SK-N-SH (cell line): ENCODE measurements at regions not wholly inside any gene's neighbourhood (a gene's known extent, or its start where the extent isn't known, plus 50 kb on each side); places are given as distances from the start of the nearest gene placed in this dataset.

ENCODE experiments used
- CTCF ChIA-PET: fragments of 300-600, 350-600 bp; formaldehyde crosslinking; extraction: SDS; loops from one replicate; lab custom pipeline; 2021; lab: Yijun Ruan, JAX
- POLR2A ChIA-PET: fragments of 350-600 bp; sonication (Branson Sonifier 250); formaldehyde crosslinking; extraction: SDS; loops from one replicate; lab custom pipeline; 2020; ENCODE audit warnings: antibody characterized with exemption, inconsistent platforms; lab: Yijun Ruan, JAX
- DNase-seq: peaks from one replicate; pipeline ENCODE4 v3.0.0; 2012
- H2AFZ ChIP-seq: fragments of 200-600 bp; sonication (generic); 2 replicates; pipeline ENCODE4 v1.8.1; 2016; ENCODE audit warnings: antibody characterized with exemption, mild to moderate bottlenecking, low read depth
- H3F3A ChIP-seq: fragments of 200-600 bp; sonication (generic); replicated peaks from 2 replicates; pipeline ENCODE3; 2016; ENCODE audit warnings: antibody characterized with exemption, mild to moderate bottlenecking; ENCODE audit not compliant: insufficient read depth
- H3K27ac ChIP-seq, 2 experiments: fragments of 200-500 bp in 1 of 2; fragments of 200-600 bp in 1 of 2; sonication (Bioruptor generic) in 1 of 2; sonication (generic), shearing (Covaris generic) in 1 of 2; 2 replicates each; pipeline versions ENCODE4 v1.5.1 to v1.6.1; 2014 to 2016; ENCODE audit warnings: low read depth in 2 of 2, inconsistent platforms in 1 of 2, low read length in 1 of 2, mild to moderate bottlenecking in 1 of 2, mixed read lengths in 1 of 2
- H3K27me3 ChIP-seq: fragments of 200-600 bp; sonication (generic), shearing (Covaris generic); 2 replicates; pipeline ENCODE4 v1.6.1; 2016; ENCODE audit warnings: mixed run types; ENCODE audit not compliant: insufficient read depth
- H3K36me3 ChIP-seq, 2 experiments: fragments of 200-500 bp in 1 of 2; fragments of 200-600 bp in 1 of 2; sonication (Bioruptor generic) in 1 of 2; sonication (generic) in 1 of 2; replicated peaks in 1 of 2; 2 replicates each; pipeline versions ENCODE3 to v1.5.1; 2014 to 2016; ENCODE audit warnings: low read length in 1 of 2, mild to moderate bottlenecking in 1 of 2; ENCODE audit not compliant: insufficient read depth in 2 of 2, control insufficient read depth in 1 of 2
- H3K4me1 ChIP-seq, 2 experiments: fragments of 200-500 bp in 1 of 2; fragments of 200-600 bp in 1 of 2; sonication (Bioruptor generic) in 1 of 2; sonication (generic), shearing (Covaris generic) in 1 of 2; 2 replicates each; pipeline versions ENCODE4 v1.5.1 to v1.6.1; 2014 to 2016; ENCODE audit warnings: low read depth in 1 of 2, low read length in 1 of 2, mixed run types in 1 of 2; ENCODE audit not compliant: insufficient read depth in 2 of 2, control insufficient read depth in 1 of 2
- H3K4me2 ChIP-seq: fragments of 200-600 bp; sonication (generic), shearing (Covaris generic); 2 replicates; pipeline ENCODE4 v1.6.1; 2017; ENCODE audit warnings: mixed run types
- H3K4me3 ChIP-seq, 2 experiments: fragments of 200-500 bp in 1 of 2; fragments of 200-600 bp in 1 of 2; sonication (Bioruptor generic) in 1 of 2; sonication (generic), shearing (Covaris generic) in 1 of 2; 2 replicates each; pipeline versions ENCODE4 v1.5.1 to v1.8.1; 2014 to 2016; ENCODE audit warnings: low read depth in 2 of 2, inconsistent platforms in 1 of 2, low read length in 1 of 2, mild to moderate bottlenecking in 1 of 2, mixed read lengths in 1 of 2, moderate library complexity in 1 of 2
- H3K79me2 ChIP-seq: fragments of 200-600 bp; sonication (generic); 2 replicates; pipeline ENCODE4 v1.8.1; 2017; ENCODE audit warnings: mild to moderate bottlenecking; ENCODE audit not compliant: insufficient read depth
- H3K9ac ChIP-seq: fragments of 200-600 bp; sonication (generic); 2 replicates; pipeline ENCODE4 v1.6.1; 2017; ENCODE audit warnings: mixed run types
- H3K9me2 ChIP-seq: fragments of 200-600 bp; sonication (generic); 2 replicates; pipeline ENCODE4 v1.6.1; 2017; ENCODE audit warnings: mixed run types
- H3K9me3 ChIP-seq: fragments of 200-600 bp; sonication (generic); 2 replicates; pipeline ENCODE4 v1.6.1; 2017; ENCODE audit warnings: mixed run types, mild to moderate bottlenecking, moderate library complexity
- H4K20me1 ChIP-seq: fragments of 200-600 bp; sonication (generic); 2 replicates; pipeline ENCODE4 v1.6.1; 2017; ENCODE audit warnings: mild to moderate bottlenecking, mixed run types; ENCODE audit not compliant: insufficient read depth
- ELF1 ChIP-seq: IDR thresholded peaks from 2 replicates; pipeline ENCODE4 v1.4.0; 2012
- EP300 ChIP-seq, 2 experiments: IDR thresholded peaks; 2 replicates each; pipeline versions ENCODE4 v1.4.0 to v1.6.1; 2012; ENCODE audit warnings: borderline replicate concordance in 1 of 2, low read depth in 1 of 2, low read length in 1 of 2
- FOSL2 ChIP-seq: IDR thresholded peaks from 2 replicates; pipeline ENCODE4 v1.4.0; 2012; ENCODE audit warnings: low read depth, mild to moderate bottlenecking, moderate library complexity, borderline replicate concordance
- GABPA ChIP-seq: IDR thresholded peaks from 2 replicates; pipeline ENCODE4 v1.4.0; 2012; ENCODE audit warnings: low read depth, mild to moderate bottlenecking
- GATA2 ChIP-seq: sonication (generic); formaldehyde crosslinking; IDR thresholded peaks from 2 replicates; pipeline ENCODE4 v1.5.0; 2020; ENCODE audit warnings: mild to moderate bottlenecking, missing genetic modification reagents
- JUND ChIP-seq: IDR thresholded peaks from 2 replicates; pipeline ENCODE4 v1.4.0; 2012
- MXI1 ChIP-seq: IDR thresholded peaks from 2 replicates; pipeline ENCODE4 v1.6.1; 2012; ENCODE audit warnings: mild to moderate bottlenecking, low read depth, low read length, improper control_type of control experiment
- POLR2AphosphoS5 ChIP-seq: IDR thresholded peaks from 2 replicates; pipeline ENCODE4 v1.6.1; 2012; ENCODE audit warnings: low read depth, low read length
- SIN3A ChIP-seq: IDR thresholded peaks from 2 replicates; pipeline ENCODE4 v1.6.1; 2012; ENCODE audit warnings: low read depth, mild to moderate bottlenecking, low read length, moderate library complexity, borderline replicate concordance
- SMC3 ChIP-seq: IDR thresholded peaks from 2 replicates; pipeline ENCODE4 v1.6.1; 2012; ENCODE audit warnings: low read depth, low read length, improper control_type of control experiment
- TCF12 ChIP-seq: IDR thresholded peaks from 2 replicates; pipeline ENCODE4 v1.4.0; 2012
- YY1 ChIP-seq: IDR thresholded peaks from 2 replicates; pipeline ENCODE4 v1.4.0; 2012; ENCODE audit warnings: low read depth, mild to moderate bottlenecking
- WGBS: methylation state at CpG from one replicate; pipeline ENCODE4 v1.1.6; 2017; ENCODE audit warnings: low lambda C conversion rate; 5-methylcytosine and 5-hydroxymethylcytosine counted together
- TF ChIP-seq, protein P1 (sequence below): IDR thresholded peaks from 2 replicates; pipeline ENCODE4 v1.4.0; 2012; ENCODE audit warnings: low read depth, borderline replicate concordance
- TF ChIP-seq, protein P2 (sequence below): IDR thresholded peaks from 2 replicates; pipeline ENCODE4 v1.4.0; 2012; ENCODE audit warnings: low read depth, borderline replicate concordance

DNA sequence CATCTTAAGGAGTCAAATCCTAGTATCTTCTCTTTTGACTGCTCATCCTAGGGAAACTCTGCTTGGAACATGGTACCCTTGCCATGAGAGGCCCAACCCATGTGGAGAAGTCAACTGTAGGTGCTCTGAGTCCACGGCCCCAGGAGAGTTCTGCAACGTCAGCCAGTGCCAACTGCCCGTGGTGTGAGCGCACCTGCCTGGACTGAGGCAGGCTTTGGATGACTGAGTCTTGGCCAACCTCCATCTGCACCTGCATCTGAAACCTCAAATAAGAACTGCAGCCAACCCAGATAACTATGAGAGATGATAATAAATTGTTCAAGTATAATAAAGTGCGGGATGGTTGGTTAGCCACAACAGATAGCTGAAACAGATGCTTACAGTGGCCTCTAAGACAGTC is 772.0 kb downstream of the TRIML1 start:
- Histone ChIP-seq H3K4me2 (no peak overlapping the region), H2AFZ (no peak overlapping the region), H4K20me1 (no peaks in the 10 kb centered on the region), H3K27me3 (no peaks in the 10 kb centered on the region; the same call in 1 of the 2 replicates), H3K36me3 (no peaks in the 10 kb centered on the region), H3F3A (no peaks in the 10 kb centered on the region), H3K9ac (no peak overlapping the region), H3K9me2 (no peaks in the 10 kb centered on the region), H3K4me1 (no peaks in the 10 kb centered on the region), H3K9me3 (no peaks in the 10 kb centered on the region), H3K79me2 (no peaks in the 10 kb centered on the region), H3K4me3 (no peak overlapping the region), H3K27ac (no peak overlapping the region)
- ChIA-PET CTCF (no interaction called here), POLR2A (no interaction called here)
- 25% methylated on average over 2 of the region's 5 CpGs for WGBS
- TF ChIP-seq, protein P1, sequence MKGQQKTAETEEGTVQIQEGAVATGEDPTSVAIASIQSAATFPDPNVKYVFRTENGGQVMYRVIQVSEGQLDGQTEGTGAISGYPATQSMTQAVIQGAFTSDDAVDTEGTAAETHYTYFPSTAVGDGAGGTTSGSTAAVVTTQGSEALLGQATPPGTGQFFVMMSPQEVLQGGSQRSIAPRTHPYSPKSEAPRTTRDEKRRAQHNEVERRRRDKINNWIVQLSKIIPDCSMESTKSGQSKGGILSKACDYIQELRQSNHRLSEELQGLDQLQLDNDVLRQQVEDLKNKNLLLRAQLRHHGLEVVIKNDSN, result no peak
- TF ChIP-seq ELF1, result no peak
- no peak for TF ChIP-seq POLR2AphosphoS5
- TF ChIP-seq YY1, result no peak
- no peak for TF ChIP-seq SMC3
- TF ChIP-seq TCF12, result no peak
- TF ChIP-seq MXI1, result no peak
- TF ChIP-seq GATA2 (CRISPR knock-in tag), result no peak
- TF ChIP-seq GABPA, result no peak
- DNase-seq, result no peak

DNA sequence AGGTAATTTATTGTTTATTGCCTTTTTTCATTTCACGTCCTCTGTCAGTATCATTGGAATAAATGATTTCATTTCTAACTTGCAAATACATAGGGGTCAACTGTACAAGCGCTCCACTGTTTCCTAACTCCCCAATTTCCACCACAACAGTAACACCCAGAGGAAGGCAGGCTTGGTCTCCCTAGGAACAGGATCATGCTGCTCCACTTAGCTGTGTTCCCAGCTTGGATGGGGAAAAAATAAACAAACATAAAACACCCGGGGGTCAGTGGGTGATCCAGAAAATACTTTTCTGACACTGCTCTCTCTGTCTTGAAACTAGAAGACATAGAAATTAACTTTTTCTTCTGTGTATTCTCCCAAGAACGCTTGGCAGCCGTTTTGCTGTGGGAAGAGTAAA is 772.5 kb downstream of the TRIML1 start:
- Histone ChIP-seq H3K27me3 (no peaks in the 10 kb centered on the region; the same call in 1 of the 2 replicates), H3K27ac (no peak overlapping the region), H2AFZ (no peak overlapping the region)
- POLR2A ChIA-PET, result no interaction called here
- TF ChIP-seq EP300 (IDR thresholded peaks at IDR 0.05; ENCODE audit: borderline replicate concordance in 1 of 2, low read depth in 1 of 2, low read length in 1 of 2) (no peak), FOSL2 (no peak), SIN3A (no peak), JUND (no peak)
- TF ChIP-seq, protein P1, result no peak
- TF ChIP-seq, protein P2, sequence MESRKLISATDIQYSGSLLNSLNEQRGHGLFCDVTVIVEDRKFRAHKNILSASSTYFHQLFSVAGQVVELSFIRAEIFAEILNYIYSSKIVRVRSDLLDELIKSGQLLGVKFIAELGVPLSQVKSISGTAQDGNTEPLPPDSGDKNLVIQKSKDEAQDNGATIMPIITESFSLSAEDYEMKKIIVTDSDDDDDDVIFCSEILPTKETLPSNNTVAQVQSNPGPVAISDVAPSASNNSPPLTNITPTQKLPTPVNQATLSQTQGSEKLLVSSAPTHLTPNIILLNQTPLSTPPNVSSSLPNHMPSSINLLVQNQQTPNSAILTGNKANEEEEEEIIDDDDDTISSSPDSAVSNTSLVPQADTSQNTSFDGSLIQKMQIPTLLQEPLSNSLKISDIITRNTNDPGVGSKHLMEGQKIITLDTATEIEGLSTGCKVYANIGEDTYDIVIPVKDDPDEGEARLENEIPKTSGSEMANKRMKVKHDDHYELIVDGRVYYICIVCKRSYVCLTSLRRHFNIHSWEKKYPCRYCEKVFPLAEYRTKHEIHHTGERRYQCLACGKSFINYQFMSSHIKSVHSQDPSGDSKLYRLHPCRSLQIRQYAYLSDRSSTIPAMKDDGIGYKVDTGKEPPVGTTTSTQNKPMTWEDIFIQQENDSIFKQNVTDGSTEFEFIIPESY, result no peak
- TF ChIP-seq, all 33 proteins: peak for 0
- H3K4me2 ChIP-seq, result no peak overlapping the region
- no peaks in the 10 kb centered on the region for H3K36me3 ChIP-seq
- H3K9ac ChIP-seq, result no peak overlapping the region
- no peak for DNase-seq
- H3F3A ChIP-seq, result no peaks in the 10 kb centered on the region
- H3K9me3 ChIP-seq, result no peaks in the 10 kb centered on the region
- H3K79me2 ChIP-seq, result no peaks in the 10 kb centered on the region
- CTCF ChIA-PET, result no interaction called here
- H3K9me2 ChIP-seq, result no peaks in the 10 kb centered on the region
- H3K4me1 ChIP-seq, result no peaks in the 10 kb centered on the region
- H4K20me1 ChIP-seq, result no peaks in the 10 kb centered on the region
- 41% methylated on average over 5 of the region's 5 CpGs for WGBS
- no peak overlapping the region for H3K4me3 ChIP-seq
